GM19467 (cell line): ENCODE measurements at regions not wholly inside any gene's neighbourhood (a gene's known extent, or its start where the extent isn't known, plus 50 kb on each side); places are given as distances from the start of the nearest gene placed in this dataset.

Experiments
- ATAC-seq: cut with Tn5 transposase; IDR thresholded peaks from one replicate; pipeline ENCODE4 v1.9.1; 2021; ENCODE audit warnings: mild to moderate bottlenecking, moderate library complexity; ENCODE audit not compliant: unreplicated experiment

DNA sequence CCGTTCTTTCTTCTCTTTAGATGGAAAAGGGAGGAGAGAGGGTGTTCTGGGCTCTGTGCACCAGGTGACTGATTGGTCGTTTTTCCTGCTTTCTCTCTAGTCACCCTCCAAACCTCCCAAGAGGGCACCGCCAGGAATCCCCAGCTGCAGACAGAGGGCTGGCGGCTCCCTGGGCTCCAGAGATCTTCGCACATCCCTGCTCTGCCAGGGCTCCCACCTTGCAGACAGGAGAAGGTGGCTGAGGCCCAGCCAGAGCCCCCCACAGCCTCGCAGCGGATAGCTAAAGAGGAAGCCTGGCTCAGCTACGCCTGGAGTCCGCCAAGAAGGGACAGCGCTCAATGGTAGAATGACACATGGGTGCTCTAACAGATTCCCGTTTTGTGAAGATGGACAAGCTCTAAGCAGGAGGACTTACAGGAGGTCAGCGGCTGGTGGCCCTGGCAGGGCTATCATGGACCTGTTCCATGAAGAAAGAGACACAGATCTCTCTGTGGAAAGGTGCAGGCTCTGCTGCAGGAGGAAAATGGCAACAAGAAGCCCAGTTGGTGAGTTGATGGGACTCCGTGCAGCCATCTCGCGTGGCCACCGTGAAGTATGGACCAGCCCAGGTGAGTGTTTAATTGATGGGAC, 976.9 kb downstream of the BRD1 start:
- ATAC-seq, result no peak

DNA sequence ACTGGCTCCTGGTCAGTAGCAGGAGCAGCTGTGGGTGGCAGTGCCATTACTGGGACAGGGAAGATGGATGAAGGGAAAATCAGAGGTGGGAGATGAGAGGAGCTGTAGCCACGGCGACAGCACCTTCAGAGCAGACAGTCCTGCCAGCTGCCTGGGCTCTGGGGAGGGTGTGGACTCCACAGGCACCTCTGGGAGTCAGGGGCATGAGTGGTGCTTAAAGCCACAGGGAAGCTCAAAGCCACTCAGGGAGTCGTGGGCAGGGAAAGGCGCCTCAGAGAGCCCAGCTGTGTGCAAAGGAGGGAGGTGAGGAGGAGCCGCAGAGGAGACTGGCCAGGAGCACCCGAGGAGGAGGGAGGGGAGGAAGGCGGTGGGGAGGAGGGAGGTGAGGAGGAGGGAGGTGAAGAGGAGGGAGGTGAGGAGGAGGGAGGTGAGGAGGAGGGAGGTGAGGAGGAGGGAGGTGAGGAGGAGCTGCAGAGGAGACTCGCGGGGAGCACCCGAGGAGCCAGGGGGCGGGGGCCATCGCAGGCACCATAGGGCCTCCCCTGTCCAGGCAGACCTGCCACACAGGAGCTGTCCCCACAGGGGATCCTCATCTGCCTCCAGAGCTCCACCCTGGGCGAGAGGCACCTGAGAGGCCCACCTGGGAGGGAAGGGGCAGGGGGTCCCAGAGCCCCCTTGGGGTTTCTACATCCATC, 977.6 kb downstream of the BRD1 start:
- ATAC-seq, result no peak

DNA sequence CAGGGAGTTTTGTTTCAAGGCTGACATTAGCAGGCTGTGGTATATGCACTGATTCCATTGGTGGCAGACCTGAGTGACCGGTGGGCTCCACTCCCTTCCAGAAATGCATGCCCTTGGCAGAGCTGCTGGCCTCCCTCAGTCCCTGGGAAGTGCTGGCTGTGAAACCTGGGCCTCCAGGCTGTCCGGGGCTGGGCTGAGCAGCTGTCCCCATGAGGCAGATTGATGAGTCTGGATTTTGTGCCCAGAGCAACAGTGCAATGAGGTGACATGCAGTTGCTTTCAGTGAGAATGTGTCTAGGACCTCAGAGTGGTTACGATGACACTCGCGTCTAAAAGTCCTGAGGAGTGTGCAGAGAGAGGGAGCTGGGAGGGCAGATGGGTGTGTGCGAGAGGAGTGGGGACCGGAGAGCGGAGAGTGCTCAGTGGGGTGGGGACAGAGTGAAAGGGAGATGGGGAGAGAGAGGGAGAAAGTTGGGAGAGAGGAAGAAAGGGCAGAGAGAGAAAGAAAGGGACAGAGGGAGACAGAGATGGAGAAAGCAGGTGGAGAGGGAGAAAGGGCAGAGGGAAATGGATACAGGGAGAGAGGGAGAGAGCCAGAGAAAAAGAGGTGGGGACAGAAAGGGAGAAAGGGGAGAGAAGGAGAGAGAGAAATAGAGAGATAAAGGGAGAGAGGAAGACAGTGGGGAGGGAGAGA, 978.3 kb downstream of the BRD1 start:
- no peak for ATAC-seq

DNA sequence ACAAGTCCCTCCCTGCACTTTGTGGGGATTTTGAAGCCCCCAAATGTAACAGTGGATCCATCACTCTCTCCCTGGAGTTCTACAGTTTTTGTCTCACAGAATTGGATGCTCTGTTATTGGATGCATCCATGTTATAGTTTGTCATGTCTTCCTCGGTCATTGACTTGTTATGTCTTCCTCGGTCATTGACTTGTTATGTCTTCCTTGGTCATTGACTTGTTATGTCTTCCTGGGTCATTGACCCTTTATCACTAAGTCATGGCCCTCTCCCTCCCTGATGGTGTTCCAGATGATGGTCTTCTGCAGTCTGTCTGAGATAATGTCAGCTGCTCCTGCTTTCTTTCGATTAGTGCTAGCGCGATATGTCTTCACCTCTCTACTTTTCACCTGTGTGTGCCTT, 981.5 kb downstream of the BRD1 start:
- ATAC-seq, result no peak

DNA sequence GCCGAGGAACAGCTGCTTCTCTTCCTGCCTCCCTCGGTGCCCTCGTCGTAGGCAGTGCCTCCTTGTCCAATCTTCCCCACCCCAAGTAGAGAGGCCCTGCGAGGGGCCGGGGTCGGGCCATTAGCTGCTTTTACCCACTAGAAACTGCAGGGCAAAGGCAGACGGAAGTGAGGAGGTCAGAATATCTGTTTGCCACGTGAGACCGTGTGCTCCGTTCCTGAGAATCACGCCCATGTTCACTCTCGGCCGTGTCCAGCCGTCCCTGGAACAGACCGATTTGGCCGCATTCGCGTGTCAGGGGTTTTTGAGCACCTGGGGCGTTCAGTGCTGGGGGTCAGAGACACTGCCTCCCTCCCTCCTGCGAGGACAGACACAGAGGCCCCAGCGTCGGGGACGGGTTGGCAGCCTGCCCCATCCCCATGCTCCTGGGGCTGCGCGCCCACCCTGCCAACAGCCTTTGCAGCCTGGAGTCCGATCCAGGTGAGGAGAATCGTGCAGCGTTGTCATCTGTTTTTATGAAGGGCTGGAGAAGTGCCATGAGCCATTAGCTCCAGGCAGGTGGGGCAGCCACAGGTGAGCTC, 982.2 kb downstream of the BRD1 start:
- ATAC-seq, result no peak

DNA sequence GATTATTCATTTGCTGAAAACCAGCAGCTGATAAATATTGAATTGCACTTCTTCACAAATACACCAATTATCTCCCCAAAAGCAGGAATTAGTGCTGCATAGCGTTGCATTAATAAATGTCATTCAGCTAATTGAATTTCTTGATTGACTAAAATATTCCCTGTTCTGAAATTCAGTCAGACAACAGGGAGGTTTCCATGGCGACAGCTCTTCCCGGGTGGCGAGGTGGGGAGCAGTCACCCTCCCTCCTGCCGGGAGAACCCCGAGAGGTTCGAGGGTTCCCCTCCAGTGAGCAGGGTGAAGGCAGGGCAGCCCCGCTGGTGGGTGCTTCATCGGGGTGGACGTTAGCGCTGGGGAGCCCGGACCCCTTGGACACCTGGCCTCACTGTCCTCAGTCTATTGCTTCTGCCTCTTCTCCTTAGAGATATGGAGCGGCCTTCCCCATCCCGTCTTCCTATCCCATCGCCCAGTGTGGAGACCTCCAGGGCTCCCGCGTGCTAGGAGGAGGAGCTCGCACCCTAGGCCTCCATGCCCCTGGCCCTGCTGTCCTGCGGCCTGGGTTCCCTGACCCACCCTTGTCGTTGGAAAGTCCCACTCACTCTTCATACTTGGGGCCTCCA, 983.5 kb downstream of the BRD1 start:
- ATAC-seq, result no peak

DNA sequence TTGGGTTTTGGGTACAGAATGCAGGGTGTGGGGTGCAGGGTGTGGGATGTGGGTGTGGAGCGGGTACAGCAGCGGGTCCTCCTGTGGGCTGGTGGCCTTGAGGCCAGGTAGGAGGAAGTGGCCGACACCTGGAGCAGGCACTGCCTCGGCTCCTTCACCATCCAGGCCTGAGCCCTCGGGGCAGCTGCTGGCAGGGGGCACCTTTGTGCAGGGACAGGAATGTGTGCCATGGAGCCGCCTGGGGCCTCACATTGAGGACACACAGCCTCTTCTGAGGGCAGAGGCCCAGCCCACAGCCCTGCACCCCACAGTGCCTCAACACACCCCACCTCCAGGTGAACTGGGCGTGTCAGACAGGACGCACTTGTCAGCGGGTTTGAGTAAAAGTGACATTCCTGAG, 984.0 kb downstream of the BRD1 start:
- no peak for ATAC-seq

DNA sequence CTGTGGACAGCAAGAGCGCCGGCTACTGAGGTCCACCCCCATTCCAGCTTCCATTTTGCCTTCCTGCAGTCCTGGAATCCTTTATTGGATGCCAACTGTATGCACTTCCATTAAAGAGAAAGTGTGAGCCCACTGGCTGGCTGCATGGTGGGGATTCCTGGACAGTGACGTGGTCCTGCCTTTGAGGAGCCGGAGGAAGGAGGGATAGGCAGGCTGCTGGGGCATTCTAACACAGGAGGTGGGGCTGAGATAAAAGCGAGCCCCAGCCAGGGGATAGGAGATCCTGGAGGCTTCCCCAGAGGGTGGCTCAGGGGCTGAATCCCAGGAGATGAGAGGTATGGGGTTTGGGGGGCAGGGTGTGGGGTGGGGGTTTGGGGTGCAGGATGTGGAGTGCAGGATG, 984.7 kb downstream of the BRD1 start:
- ATAC-seq, result no peak

DNA sequence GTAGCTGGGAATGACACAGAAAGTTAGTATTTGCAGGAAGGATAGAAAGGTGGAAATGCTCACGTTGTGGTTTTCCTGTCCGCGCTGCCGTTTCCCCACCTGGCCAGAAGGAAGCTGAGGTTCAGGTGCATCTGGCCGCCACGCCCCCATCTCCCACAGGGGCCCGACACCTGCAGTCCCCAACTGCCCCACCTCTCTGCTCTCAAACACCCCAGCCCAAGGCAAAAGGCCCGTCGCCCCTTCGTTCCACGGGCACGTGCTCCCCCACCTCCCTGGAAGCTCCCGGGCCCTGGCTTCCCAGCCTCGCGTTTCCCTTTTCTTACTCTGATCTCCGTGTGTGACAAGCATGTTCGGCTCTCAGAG, 985.1 kb downstream of the BRD1 start:
- no peak for ATAC-seq

DNA sequence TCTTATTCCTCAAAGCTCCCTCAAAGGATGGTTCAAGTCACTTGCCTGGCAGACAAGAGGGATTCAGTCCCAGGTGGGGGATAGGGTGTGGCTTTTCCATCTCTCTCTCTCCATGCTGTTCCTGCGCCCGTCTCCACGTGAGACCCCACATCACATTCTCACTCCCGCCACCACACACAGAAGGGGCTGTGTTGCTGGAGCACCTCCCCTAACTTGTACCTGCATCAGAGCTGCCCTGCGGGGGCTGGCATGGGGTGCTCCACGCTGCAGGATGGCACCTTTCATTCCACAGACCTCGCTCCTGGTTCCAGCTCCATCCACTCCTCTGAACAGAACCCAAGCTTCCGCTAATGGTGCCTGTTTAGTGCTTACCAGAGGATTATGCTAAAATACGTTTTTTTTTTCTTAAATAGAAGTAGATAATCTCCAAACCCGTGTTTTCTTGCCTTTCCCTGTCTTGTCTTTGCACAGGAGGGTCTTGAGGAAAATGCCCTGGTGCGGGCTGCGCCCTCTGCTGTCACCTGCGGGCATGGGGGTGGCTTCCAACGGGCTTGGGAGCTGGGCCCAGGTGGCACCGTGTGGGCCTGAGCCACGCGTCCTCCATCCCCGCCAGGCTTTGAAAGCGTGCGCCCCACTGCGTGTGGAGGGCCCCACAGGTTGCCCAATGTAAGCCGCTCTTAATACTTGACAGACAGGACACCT, 985.6 kb downstream of the BRD1 start:
- ATAC-seq, result no peak

DNA sequence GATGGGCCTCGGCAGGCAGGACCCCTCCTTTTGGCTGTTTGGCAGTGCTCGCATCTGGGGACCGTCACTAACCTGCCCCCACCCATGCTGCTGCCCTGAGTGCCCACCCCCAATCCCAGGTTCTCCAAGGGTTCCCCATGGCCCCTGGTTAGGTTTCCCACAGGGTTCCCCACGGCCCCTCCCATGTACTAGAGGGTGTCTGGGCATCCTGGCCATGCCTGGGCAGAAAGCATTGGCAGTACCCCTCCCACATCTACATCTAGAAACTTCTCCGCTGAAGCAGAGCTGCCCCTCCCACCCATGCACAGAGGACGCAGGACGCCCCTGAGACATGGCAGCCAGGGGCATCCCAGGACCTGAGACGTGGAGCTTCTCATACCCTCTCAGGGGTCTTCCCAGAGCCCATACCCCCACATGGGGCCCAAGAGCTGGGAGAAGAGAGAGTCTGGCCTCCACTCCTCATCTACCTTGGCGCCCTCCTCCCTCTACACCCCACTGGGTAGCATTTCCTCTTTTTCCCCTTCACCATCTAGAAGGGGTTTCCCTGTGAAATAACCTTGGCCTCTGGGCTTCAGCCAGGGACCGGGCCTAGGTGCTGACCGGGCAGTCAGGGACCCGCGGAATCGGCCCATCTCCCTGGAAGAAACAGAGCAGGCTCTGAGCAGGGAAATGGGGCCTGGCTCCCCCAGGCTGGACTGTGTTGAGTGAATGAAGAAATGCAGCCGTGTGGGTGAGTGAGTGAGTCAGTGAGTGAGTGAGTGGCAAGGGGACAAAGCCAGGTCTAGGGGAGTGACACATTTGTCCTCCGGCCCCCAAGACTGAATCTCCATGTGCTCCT, 987.3 kb downstream of the BRD1 start:
- no peak for ATAC-seq

DNA sequence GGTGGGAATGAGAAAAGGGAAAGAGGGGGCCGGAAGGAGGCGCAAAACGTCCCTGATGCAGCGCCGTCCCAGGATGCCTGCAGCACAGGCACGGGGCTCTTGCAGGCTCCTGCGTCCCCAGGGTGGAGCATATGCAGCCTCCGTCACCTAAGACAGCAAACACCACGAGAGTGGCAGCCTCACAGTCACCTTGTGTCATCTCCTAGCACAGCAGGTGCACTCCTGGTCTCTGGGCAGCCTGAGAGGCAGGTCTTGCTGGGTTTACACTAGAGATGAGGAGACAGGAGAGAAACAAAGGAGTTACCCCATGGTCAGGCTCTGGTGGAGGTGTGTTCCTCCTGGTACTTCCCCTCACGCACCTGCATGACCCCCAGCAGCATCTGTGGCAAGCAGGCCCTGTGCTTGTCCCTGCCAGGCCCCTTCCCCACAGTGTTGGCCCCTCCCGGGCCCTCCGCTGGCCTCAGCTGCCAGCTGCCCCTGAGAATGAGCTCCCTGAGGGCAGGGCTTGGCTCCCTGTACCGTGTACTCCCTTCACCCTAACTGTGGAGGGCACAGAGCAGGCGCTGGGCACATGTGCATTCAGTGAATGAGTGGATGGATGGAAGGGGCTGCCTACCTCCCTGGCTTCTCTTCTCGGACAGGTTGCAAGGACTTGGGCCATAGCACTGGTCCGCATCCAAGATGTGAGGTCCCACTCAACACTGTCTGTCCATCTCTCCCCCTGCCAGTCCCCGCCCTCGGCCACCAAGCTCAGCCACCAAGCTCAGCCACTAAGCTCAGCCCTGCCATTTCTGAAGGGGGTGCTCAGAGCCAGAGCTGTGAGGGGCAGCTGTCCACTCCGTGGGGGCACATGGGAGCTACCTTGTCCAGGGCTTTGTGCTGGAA, 988.6 kb downstream of the BRD1 start:
- no peak for ATAC-seq

DNA sequence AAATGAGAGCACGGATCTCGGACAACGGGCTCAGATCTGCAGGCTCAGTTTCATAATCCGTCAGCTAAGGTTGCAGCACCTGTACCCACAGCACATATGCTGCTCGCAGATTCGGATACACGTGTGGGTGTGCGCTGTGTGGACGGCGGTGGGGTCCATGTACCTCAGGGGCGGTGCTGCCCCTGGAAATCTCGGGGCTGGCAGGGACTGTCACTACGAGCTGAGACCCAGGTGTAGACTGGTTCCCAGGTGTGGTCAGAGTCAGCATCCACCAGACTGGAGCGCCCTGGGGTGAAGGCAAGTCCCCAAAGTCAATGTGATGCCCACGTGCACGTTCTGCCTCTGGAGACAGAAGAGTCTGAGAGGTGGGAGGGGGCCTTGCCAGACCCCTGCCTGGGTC, 989.3 kb downstream of the BRD1 start:
- no peak for ATAC-seq

DNA sequence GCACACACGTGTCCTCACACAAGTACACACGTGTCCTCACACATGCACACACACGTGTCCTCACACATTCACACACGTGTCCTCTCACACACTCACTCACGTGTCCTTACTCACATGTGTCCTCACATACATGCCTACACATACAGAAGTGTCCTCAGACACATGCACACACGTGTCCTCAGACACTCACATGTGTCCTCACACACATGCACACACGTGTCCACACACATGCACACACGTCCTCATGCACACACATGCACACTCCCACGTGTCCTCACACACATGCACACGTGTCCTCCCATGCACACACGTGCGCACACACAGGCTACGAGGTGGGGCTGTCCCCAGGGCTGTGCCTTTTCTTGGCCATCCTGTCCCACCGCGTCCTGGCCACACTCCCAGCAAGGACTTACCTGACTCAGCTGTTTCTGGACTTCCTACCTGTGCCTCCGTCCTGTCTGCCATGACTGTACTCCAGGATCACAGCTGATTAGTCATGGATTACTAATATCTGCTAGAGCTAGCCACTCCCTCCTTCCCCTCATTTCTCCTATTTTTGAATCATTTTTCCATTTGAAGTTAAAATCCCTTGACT, 990.2 kb downstream of the BRD1 start:
- ATAC-seq, result no peak

DNA sequence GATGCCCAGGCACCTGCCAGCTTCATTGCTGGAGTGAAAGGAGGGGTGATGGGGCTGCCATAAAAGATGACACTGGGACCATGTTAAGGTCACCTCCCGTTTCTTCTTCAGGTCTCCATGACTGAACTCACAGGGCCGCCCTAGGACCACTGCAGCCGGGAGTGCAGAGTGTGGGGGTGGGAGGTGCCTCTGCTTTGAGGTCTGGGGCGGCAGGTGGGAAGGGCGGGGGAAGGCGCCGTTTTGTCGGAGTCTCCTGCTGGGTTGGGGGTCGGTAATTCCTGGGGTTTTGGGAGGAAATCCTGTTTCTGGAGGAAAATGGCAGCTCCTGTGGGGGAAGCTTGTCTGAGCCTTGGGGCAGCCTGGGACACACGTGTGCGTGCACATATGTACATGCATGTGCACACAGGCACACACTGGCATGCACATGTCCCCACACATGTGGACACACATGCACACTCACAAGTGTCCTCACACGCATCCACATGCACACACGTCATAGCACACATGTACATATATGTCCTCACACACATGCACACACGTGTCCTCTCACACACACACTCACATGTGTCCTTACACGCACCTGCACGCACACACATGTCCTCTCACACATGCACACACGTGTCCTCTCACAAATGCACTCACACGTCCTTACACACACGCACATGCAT, 990.9 kb downstream of the BRD1 start:
- no peak for ATAC-seq

DNA sequence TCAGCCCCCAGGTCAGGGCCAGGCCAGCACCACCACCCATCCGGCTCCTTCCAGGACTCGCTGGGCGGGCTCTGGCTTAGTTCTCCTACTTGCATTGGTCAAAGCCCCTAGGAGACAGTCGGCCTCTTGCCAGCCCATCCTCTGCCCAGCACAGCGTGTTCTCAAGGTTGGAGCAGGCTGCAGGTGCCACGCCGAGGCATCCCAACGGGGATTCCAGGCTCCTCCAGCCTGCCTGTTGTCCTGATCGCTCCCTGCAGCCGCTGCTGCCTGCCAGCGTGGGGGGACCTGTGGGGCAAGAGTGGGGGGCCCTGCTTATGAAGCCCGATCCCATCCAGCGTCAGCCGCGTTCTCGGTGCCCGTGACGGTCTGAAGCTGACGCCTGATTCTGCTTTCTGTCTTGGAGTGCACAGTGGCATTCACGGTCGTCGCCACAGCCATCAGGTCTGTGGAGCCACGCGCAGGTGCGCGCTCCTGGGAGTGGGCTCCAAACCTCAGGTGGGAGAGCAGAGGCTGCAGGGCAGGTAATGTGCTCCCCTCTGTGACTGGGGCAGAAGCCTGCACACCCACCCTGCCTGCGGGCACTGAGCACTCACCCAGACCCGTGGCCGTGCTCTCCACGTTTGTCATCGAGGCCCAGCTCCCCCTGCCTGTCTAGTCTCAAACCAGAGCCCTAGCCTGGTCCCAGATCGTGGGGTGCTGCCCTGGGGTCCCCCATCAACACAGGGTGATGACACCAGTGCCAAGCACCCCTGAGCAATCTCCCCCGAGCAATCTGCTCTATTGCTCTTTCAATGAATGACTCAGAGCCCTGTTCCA, 991.6 kb downstream of the BRD1 start:
- no peak for ATAC-seq

DNA sequence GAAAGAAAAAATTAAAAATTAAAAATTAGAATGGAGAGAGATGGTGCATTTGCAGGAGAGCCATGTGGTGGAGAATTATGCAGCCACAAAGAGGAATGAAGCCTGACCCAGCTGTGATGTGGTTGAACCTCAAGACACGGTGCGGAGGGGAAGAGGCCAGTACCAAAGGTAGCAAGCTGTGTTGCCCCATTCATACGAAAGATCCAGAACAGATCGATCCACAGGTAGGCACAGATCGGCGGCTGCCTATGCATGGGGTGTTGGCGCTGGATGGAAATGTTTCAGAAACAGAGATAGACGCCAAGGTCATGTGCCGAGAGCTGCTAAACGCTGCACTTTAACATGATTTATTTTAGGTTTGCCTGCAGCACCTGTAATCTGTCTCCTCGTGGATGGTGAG, 992.3 kb downstream of the BRD1 start:
- no peak for ATAC-seq
